HG02610 (cell line): ENCODE measurements at regions not wholly inside any gene's neighbourhood (a gene's known extent, or its start where the extent isn't known, plus 50 kb on each side); places are given as distances from the start of the nearest gene placed in this dataset.

Source experiments
- ATAC-seq: cut with Tn5 transposase; IDR thresholded peaks from one replicate; pipeline ENCODE4 v1.9.1; 2021; ENCODE audit warnings: mild to moderate bottlenecking, moderate library complexity; ENCODE audit not compliant: unreplicated experiment

GRCh38 chr4:45795135-45795534 lies 328.7 kb downstream of the GABRG1 start:
- ATAC-seq = no peak

DNA sequence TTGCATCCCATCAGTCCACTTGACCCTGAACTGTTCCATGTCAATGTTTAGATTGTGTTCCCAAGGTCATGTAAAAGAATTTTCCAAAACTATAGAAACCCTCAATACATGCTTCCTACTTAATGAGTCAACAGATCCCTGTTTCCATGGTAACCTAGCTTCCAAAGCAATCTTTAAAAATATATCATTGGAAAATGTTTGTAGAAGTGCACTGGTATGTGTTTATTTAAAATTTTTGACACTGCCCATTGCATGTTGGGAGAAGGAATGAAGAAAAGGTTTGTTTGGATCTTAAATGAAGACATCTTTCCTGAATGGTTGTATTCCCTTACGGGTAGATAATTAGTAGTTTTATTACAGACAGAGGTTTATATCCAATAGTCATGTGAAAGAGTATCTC lies 345.3 kb downstream of the GABRG1 start:
- ATAC-seq = no peak

- ATAC-seq = no peak
These were observed 347.7 kb downstream of the GABRG1 start for GRCh38 chr4:45776146-45776545.

DNA sequence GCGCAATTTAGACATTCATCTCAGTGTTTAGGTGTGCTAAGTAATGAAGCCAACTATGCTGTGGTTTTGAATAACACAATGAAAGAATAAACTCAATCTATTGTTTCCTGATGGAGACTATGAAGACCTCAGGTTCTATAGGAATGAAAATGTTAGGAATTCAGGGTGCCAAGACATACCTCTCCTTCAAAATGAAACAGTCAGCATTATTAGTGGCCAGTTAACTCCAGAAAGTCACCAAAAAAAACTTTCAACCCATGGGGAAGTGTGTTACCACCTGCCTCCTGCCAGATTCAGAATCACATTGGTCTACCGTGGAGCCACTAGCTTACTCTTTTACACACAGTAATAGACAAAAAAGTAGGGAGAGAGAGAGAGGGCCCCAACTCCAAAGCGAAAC lies 352.9 kb downstream of the GABRG1 start:
- ATAC-seq = no peak

- ATAC-seq = no peak
These were observed 358.3 kb downstream of the GABRG1 start for GRCh38 chr4:45765521-45765920.

GRCh38 chr4:45751877-45752530 lies 371.9 kb downstream of the GABRG1 start:
- no peak for ATAC-seq

- ATAC-seq = no peak
These were observed 373.1 kb downstream of the GABRG1 start for GRCh38 chr4:45750721-45751120.

GRCh38 chr4:45745741-45746140 lies 378.1 kb downstream of the GABRG1 start:
- ATAC-seq = no peak

DNA sequence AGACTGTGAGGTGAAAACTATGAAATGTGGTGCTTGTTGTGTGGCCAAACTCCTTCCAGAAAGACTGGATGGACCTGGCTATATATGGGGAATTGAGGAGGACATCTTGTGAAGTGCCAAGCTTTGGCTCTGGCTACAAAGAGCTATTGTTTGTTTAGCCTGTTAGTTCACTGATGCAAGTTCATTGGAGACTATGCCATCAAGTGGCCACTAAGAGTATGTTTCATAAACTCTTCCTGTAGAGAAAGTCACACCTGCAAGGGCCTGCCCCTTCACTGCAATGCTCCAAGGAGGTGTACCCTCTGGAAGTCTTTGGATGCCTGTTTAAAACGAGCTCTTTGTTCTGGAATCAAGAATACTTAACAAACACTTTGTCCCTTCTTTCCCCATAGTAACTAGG lies 382.0 kb downstream of the GABRG1 start:
- no peak for ATAC-seq

DNA sequence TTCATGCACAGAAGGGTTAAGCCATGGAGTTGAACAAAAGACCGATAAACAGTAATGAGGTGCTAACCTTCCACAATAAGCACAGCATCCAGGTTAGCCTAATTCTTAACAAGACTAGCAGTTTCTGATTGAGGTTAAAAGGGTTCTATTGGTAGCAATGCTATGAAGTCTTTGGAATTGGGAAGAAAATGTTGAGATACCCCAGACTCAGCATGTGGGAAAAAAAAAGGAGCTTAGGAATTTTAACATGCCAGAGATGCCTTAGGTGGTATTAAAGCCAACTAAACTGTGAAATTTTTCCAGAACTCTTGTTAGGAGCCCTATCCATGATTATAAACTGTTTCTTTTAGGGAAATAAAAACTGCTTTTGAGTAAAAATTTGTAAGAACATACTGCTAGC lies 391.7 kb downstream of the GABRG1 start:
- ATAC-seq = no peak

- no peak for ATAC-seq
These were observed 407.8 kb downstream of the GABRG1 start for GRCh38 chr4:45716093-45716492.

- no peak for ATAC-seq
These were observed 409.9 kb downstream of the GABRG1 start for GRCh38 chr4:45713996-45714395.

DNA sequence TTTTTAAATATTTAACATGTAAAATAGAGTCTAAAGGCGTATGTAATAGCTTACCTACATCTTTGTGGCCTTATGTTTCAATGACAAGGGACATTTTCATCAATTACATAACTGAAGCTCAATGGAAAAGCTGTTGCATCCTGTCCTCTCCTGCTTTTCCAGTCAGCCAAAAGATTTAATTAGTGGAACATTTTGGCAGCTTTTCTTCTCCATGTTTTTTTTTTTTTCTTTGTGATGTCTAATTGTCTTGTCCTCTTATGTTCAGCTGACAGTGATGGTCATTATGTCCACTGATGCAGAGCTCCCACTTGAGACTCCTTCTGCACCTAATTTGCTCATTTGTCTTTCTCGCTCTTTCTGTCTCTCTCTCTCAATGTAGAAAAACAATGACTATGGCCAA lies 422.2 kb downstream of the GABRG1 start:
- ATAC-seq = no peak

GRCh38 chr4:45693746-45694145 lies 430.1 kb downstream of the GABRG1 start:
- ATAC-seq = no peak

GRCh38 chr4:45692131-45692735 lies 431.6 kb downstream of the GABRG1 start:
- no peak for ATAC-seq

DNA sequence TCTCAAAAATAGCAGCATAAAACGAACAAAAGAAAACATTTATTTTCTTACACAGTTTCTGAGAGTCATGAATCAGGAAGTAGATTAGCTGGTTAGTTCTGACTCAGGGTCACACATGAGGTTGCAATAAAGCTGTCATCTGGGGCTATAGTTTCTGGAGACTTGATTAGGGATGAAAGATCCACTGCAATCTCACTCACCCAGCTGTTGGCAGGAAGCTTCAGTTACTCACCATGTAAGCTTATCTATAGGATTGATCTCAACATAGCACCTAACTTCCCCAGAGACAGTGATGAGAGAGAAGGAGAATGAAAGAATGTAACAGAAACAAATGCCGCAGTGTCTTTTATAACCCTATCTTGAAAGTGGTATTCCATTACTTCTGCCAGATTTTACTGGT lies 435.5 kb downstream of the GABRG1 start:
- no peak for ATAC-seq

DNA sequence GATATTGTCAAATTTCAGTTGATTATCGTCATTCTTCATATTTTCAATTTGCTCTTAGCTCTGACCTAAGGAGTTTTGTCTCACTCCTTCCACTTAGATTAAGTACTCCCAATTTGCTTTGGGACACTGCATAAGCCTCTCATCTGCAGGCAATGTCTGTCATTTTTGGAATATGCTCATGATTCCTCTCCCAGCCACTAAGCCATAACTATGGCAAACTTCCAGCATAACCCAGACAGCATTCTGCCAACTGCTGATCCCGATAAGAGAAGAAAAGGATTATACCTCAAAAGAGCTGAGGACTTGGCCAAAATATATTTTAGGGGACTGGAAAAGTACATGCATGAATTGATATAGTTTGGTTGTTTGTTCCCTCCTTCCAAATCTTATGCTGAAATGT lies 444.4 kb downstream of the GABRG1 start:
- no peak for ATAC-seq

DNA sequence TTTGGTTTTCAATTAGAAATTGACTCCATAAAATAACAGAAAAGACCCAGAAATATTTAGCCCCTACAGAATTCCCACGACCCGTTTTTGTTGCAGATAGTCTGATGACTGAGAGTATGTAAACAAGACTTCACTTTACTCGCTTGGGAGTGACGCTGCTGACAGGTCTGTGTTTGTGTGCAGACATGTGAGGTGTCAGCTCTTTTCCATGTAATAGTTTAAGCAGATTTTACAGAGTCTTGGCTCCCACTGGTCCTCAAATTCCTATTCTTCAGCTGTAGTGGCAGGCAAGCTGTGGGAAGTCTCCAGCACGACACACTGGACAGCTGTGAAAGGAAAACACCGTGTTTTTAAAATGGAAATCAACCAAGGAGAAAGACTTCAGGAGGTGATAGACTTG lies 455.7 kb downstream of the GABRG1 start:
- ATAC-seq = no peak

GRCh38 chr4:45663628-45664081 lies 460.2 kb downstream of the GABRG1 start:
- ATAC-seq = no peak

DNA sequence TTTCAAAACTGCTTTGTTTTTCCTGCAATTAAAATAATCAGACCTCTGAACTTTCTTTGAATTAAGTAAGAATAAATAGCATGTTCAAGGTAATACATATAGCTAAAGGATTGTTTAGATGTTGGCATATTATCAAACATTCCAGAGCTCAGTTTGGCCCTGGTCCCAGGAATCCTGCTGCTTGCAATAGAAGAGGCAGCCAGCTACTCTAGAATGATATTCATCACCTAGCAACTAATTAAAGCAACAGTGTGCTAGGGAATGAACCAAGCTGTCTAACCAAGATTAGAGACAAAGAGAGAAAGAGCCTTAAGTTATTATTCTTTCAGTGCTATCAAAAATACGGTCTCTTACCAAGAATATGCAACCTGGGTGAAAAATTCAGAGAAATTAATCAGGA lies 460.9 kb downstream of the GABRG1 start:
- no peak for ATAC-seq

DNA sequence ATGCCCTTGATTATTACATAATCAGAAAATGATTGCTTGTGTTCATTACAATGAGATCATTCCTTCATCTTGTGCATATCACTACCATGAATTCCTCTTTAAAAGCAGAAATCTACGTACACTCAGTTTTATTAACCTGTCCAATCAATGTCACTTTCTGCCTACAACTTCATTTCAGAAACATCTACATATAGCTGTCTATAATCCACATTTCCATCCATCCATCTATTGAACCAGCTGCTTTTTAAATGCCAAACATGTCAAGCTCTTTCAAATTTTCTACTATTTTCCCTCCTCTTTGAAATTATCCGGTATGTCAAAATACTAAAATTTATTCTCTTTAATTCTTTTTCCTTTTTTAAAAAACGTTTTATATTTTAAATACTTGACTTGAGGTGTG lies 462.0 kb downstream of the GABRG1 start:
- no peak for ATAC-seq

DNA sequence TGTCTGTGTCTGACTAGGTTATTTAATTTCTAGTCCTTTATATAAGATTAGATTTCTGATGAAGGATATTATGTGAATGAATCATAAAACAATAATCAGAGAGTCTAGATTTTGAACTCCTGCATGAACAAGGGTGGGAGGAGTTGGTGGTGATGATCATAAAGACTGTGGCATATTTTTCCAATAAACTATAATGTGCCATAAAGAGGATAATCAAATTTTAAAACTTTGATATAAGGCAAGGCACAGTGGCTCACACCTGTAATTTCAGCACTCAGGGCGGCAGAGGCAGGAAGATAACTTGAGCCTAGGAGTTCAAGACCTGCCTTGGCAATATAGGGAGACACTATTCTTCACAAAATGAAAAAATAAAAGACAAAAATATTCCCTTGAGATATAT lies 473.3 kb downstream of the GABRG1 start:
- no peak for ATAC-seq

DNA sequence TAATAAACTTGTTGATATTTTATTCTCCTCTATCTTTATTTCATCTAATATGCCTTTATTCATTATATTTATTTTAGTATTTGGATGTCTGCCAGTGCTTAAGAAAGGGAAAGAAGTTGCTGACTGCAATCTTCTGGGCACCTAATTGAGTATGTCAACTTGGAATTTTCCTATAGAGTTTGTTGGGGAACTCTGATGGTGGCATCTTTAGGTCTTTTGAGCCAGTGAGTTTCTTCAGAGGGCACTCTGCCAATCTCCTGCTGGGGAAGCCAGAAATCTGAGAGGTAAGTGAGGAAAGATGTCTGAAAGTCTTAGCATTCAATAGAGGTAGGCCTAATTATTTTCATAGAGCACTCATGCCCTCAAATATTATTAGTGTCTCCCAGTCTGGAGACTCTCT lies 475.0 kb downstream of the GABRG1 start:
- ATAC-seq = no peak
